Keratinocyte (primary cell): ENCODE measurements at regions not wholly inside any gene's neighbourhood (a gene's known extent, or its start where the extent isn't known, plus 50 kb on each side); places are given as distances from the start of the nearest gene placed in this dataset.

Experiments used
- DNase-seq: peaks from one replicate; pipeline ENCODE4 v3.0.0-alpha.2; 2011; ENCODE audit warnings: low read depth, missing footprints, low spot score
- FAIRE-seq: peaks from 2 replicates; lab custom pipeline; 2011; peaks lifted over from hg19 to GRCh38; lab: Jason Lieb, UNC
- H2AFZ ChIP-seq: 2 replicates; pipeline ENCODE4 v1.6.0; 2012; ENCODE audit warnings: low read length, control low read depth, inconsistent platforms; ENCODE audit not compliant: control insufficient read depth
- H3K27ac ChIP-seq: 2 replicates; pipeline ENCODE4 v1.5.1; 2011; ENCODE audit warnings: low read length; ENCODE audit not compliant: control insufficient read depth, insufficient read depth
- H3K27me3 ChIP-seq: 3 replicates; pipeline ENCODE4 v1.6.0; 2011; ENCODE audit warnings: low read length; ENCODE audit not compliant: control insufficient read depth, insufficient read depth; ENCODE audit errors: extremely low read depth
- H3K36me3 ChIP-seq, 2 experiments: 2 replicates in 1 of 2; 3 replicates in 1 of 2; pipeline ENCODE4 v1.5.1; 2011; ENCODE audit warnings: low read length in 2 of 2, mild to moderate bottlenecking in 1 of 2; ENCODE audit not compliant: control insufficient read depth in 2 of 2, insufficient read depth in 2 of 2; ENCODE audit errors: extremely low read depth in 1 of 2
- H3K4me1 ChIP-seq: 3 replicates; pipeline ENCODE4 v1.5.1; 2011; ENCODE audit warnings: low read length; ENCODE audit not compliant: control insufficient read depth, insufficient read depth; ENCODE audit errors: extremely low read depth
- H3K4me2 ChIP-seq: 3 replicates; pipeline ENCODE4 v1.6.0; 2011; ENCODE audit warnings: low read depth, low read length; ENCODE audit not compliant: control insufficient read depth, insufficient read depth; ENCODE audit errors: extremely low read depth
- H3K4me3 ChIP-seq, 3 experiments: fragments of 200-600 bp in 1 of 3; sonication (generic) in 1 of 3; 2 replicates in 2 of 3; 3 replicates in 1 of 3; pipeline ENCODE4 v1.5.1; 2011 to 2016; ENCODE audit warnings: low read length in 3 of 3, mild to moderate bottlenecking in 3 of 3, control low read depth in 2 of 3, inconsistent platforms in 1 of 3, low read depth in 1 of 3, mixed read lengths in 1 of 3, mixed run types in 1 of 3, moderate library complexity in 1 of 3; ENCODE audit not compliant: control insufficient read depth in 2 of 3, insufficient read depth in 2 of 3; ENCODE audit errors: extremely low read depth in 1 of 3
- H3K79me2 ChIP-seq: 2 replicates; pipeline ENCODE4 v1.6.0; 2012; ENCODE audit warnings: low read length; ENCODE audit not compliant: control insufficient read depth, insufficient read depth
- H3K9ac ChIP-seq: 3 replicates; pipeline ENCODE4 v1.6.0; 2011; ENCODE audit warnings: low read length; ENCODE audit not compliant: control insufficient read depth, insufficient read depth; ENCODE audit errors: extremely low read depth
- H3K9me1 ChIP-seq: 3 replicates; pipeline ENCODE4 v1.6.0; 2011; ENCODE audit warnings: low read length; ENCODE audit not compliant: control insufficient read depth, insufficient read depth; ENCODE audit errors: extremely low read depth
- H3K9me3 ChIP-seq: 2 replicates; pipeline ENCODE4 v1.5.1; 2012; ENCODE audit warnings: low read depth, low read length; ENCODE audit not compliant: control insufficient read depth
- H4K20me1 ChIP-seq: 3 replicates; pipeline ENCODE4 v1.6.0; 2011; ENCODE audit warnings: low read length; ENCODE audit not compliant: control insufficient read depth, insufficient read depth; ENCODE audit errors: extremely low read depth
- CTCF ChIP-seq, 3 experiments: IDR thresholded peaks in 1 of 3; conservative IDR thresholded peaks in 1 of 3; optimal IDR thresholded peaks in 1 of 3; 2 replicates in 2 of 3; 3 replicates in 1 of 3; pipeline versions ENCODE3 to v1.5.1; 2011; ENCODE audit warnings: low read length in 3 of 3, mild to moderate bottlenecking in 3 of 3, moderate library complexity in 2 of 3, control low read depth in 1 of 3, inconsistent platforms in 1 of 3; ENCODE audit not compliant: insufficient read depth in 2 of 3; ENCODE audit errors: extremely low read depth in 1 of 3
- EZH2 ChIP-seq: IDR thresholded peaks from one replicate; pipeline ENCODE4 v1.6.1; 2012; ENCODE audit warnings: inconsistent platforms, mild to moderate bottlenecking, low read length, moderate library complexity
- dilution Hi-C: fragments of 300-500 bp; cut with MboI; formaldehyde crosslinking; loops from one replicate; pipeline ENCODE4 v1.7.0; 2020; ENCODE audit warnings: low sequenced_read_pairs; ENCODE audit not compliant: extremely low pct_ligation_motif_present

DNA sequence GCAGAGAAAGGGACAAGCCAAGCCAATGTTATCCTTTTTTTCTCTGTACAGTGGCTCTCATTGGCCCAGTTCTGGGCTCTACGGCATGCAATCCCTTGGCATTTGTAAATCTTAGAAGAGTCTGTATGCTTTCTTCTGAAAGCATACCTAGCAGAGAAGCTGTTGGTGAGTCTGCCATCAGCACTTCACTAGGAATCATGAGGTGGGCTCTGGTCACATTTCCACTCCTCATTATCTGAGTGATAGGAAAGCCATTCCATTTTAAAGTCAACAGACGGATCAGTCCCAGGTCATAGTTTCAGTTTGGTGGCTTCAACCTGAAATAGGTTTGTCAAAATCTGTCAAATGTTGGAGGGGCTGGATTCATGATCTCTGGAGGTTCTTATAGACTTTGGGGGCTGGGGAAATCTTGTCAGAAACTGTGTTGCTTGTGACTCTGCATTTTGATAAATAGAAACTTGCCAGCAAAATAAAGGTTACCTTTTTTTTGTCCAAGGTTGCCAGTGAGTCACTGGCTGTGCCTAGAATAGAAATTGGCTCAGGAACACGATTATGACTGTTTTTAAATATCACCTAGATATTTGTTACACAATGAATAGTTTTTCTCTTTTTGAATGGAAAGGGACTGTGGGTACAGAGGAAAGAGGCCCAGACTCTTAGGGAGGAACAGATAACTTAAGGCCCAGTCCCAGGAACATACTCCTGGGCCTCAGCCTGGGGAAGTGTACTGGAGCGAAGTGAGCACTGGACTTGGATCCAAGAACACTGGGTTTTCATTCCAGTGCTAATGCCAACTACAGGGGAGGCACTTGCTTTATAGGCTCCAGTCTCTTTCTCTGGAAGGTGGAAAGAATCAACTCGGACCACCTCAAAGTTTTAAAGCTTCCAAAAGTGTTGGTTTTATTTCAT, 183.1 kb downstream of the NMUR2 start:
- TF ChIP-seq EZH2 = no peak
- TF ChIP-seq CTCF (optimal IDR thresholded peaks at IDR 0.05 in 1 of 3, IDR thresholded peaks at IDR 0.05 in 1 of 3, conservative IDR thresholded peaks at IDR 0.05 in 1 of 3; ENCODE audit: extremely low read depth in 1 of 3, insufficient read depth in 2 of 3, low read length in 3 of 3) = no peak
- Histone ChIP-seq H3K27ac (no peak overlapping the region), H3K9ac (no peak overlapping the region), H3K4me1 (no peaks in the 10 kb centered on the region), H2AFZ (no peak overlapping the region), H3K9me3 (no peaks in the 10 kb centered on the region), H3K27me3 (no peaks in the 10 kb centered on the region), H3K4me2 (no peak overlapping the region), H3K9me1 (no peaks in the 10 kb centered on the region), H4K20me1 (no peaks in the 10 kb centered on the region), H3K36me3 (no peaks in the 10 kb centered on the region), H3K4me3 (no peak overlapping the region), H3K79me2 (no peaks in the 10 kb centered on the region)
- dilution Hi-C loops = no loop called here
- no peak for FAIRE-seq
- no peak for DNase-seq

DNA sequence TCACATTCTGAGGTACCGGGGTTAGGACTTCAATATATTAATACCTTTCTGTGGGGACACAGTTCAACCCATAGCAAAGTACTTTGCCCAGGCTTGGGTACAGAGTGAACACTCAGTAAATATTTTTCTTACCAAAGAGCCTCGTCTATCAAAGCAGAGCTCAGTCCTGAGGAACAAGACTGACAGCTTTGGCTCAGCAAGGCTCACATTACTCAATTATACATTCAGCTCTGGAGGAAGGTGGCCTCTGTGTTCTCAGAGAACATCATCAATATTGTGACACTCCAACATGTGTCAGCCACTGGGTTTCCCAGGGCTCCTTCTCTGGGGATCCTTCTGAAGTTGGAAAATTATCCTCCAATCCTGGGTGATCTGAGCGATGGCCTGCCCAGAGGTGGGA, 186.4 kb downstream of the NMUR2 start:
- dilution Hi-C loops = no loop called here
- Histone ChIP-seq H3K4me2 (no peak overlapping the region), H3K27ac (no peak overlapping the region), H3K9me3 (no peaks in the 10 kb centered on the region), H2AFZ (no peak overlapping the region), H4K20me1 (no peaks in the 10 kb centered on the region), H3K9ac (no peak overlapping the region), H3K4me3 (no peak overlapping the region), H3K4me1 (no peaks in the 10 kb centered on the region), H3K36me3 (no peaks in the 10 kb centered on the region), H3K27me3 (no peaks in the 10 kb centered on the region), H3K79me2 (no peaks in the 10 kb centered on the region), H3K9me1 (no peaks in the 10 kb centered on the region)
- DNase-seq (no peak), FAIRE-seq (no peak)
- no peak for TF ChIP-seq EZH2
- no peak for TF ChIP-seq CTCF (optimal IDR thresholded peaks at IDR 0.05 in 1 of 3, IDR thresholded peaks at IDR 0.05 in 1 of 3, conservative IDR thresholded peaks at IDR 0.05 in 1 of 3; ENCODE audit: extremely low read depth in 1 of 3, insufficient read depth in 2 of 3, low read length in 3 of 3)
